HL-60 (cell line): ENCODE measurements at regions not wholly inside any gene's neighbourhood (a gene's known extent, or its start where the extent isn't known, plus 50 kb on each side); places are given as distances from the start of the nearest gene placed in this dataset.

ENCODE experiments used
- POLR2AphosphoS5 ChIP-seq: IDR thresholded peaks from 2 replicates; pipeline ENCODE4 v1.6.1; 2012; ENCODE audit warnings: low read depth
- TF ChIP-seq, protein P1 (sequence below): IDR thresholded peaks from one replicate; pipeline ENCODE4 v1.5.1; 2011; ENCODE audit warnings: low read length, control low read depth, inconsistent platforms; ENCODE audit not compliant: insufficient read depth
- TF ChIP-seq, protein P2 (sequence below): IDR thresholded peaks from 2 replicates; pipeline ENCODE4 v1.6.1; 2012; ENCODE audit warnings: low read depth; ENCODE audit not compliant: insufficient replicate concordance

DNA sequence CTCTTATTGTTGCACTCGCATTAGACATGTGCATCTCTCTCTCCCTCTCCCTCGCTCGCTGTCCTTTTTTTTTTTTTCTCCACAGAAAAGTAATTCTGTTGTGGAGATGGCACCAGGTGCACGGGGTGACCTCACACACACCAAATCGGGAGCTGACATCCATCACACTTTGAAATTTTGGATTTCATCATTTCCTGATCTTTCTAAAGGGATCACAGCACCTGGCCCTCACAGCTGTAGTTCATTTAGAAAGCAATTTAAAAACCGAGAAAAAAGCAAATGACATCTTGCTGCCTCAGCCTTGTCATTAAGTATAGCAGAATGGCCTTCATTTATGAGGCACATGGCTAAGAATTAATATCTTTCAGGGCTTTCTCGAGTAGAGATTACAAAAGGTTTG is 717.2 kb downstream of the RNF144A start:
- TF ChIP-seq, protein P1, sequence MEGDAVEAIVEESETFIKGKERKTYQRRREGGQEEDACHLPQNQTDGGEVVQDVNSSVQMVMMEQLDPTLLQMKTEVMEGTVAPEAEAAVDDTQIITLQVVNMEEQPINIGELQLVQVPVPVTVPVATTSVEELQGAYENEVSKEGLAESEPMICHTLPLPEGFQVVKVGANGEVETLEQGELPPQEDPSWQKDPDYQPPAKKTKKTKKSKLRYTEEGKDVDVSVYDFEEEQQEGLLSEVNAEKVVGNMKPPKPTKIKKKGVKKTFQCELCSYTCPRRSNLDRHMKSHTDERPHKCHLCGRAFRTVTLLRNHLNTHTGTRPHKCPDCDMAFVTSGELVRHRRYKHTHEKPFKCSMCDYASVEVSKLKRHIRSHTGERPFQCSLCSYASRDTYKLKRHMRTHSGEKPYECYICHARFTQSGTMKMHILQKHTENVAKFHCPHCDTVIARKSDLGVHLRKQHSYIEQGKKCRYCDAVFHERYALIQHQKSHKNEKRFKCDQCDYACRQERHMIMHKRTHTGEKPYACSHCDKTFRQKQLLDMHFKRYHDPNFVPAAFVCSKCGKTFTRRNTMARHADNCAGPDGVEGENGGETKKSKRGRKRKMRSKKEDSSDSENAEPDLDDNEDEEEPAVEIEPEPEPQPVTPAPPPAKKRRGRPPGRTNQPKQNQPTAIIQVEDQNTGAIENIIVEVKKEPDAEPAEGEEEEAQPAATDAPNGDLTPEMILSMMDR, result no peak
- TF ChIP-seq, protein P2, sequence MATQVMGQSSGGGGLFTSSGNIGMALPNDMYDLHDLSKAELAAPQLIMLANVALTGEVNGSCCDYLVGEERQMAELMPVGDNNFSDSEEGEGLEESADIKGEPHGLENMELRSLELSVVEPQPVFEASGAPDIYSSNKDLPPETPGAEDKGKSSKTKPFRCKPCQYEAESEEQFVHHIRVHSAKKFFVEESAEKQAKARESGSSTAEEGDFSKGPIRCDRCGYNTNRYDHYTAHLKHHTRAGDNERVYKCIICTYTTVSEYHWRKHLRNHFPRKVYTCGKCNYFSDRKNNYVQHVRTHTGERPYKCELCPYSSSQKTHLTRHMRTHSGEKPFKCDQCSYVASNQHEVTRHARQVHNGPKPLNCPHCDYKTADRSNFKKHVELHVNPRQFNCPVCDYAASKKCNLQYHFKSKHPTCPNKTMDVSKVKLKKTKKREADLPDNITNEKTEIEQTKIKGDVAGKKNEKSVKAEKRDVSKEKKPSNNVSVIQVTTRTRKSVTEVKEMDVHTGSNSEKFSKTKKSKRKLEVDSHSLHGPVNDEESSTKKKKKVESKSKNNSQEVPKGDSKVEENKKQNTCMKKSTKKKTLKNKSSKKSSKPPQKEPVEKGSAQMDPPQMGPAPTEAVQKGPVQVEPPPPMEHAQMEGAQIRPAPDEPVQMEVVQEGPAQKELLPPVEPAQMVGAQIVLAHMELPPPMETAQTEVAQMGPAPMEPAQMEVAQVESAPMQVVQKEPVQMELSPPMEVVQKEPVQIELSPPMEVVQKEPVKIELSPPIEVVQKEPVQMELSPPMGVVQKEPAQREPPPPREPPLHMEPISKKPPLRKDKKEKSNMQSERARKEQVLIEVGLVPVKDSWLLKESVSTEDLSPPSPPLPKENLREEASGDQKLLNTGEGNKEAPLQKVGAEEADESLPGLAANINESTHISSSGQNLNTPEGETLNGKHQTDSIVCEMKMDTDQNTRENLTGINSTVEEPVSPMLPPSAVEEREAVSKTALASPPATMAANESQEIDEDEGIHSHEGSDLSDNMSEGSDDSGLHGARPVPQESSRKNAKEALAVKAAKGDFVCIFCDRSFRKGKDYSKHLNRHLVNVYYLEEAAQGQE, result no peak
- TF ChIP-seq POLR2AphosphoS5, result no peak
